ENCODE measurements at regions not wholly inside any gene's neighbourhood (a gene's known extent, or its start where the extent isn't known, plus 50 kb on each side); places are given as distances from the start of the nearest gene placed in this dataset.
A peak's percentile ranks its signal among the peaks of the same experiment; 100 is the strongest.
"Not testable (repeated sequence)": the region's sequence is repeated elsewhere in the genome, so short reads cannot be mapped to it uniquely, and the experiment has no call there.

DNA sequence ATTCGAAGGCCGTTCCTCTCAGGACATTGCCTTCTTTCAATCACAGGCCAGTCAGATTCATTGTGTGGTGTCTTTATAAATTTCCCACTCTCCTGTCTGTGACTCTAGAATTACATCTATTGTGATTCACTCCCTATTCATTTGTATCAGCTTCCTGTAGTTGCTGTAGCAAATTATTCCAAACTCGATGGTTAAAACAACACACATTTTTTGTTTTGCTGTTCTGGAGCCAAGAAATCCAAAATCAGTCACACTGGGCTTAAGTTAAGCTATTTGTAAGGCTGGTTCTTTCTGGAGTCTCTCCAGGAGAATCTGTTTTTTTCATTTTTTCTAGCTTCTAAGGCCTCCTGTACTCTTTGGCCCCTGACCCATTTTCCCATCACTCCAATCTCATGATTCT lies 1487.0 kb upstream of the SLC10A2 start:
- DNase-seq (ENCODE audit: low spot score) = peak; percentile 59

DNA sequence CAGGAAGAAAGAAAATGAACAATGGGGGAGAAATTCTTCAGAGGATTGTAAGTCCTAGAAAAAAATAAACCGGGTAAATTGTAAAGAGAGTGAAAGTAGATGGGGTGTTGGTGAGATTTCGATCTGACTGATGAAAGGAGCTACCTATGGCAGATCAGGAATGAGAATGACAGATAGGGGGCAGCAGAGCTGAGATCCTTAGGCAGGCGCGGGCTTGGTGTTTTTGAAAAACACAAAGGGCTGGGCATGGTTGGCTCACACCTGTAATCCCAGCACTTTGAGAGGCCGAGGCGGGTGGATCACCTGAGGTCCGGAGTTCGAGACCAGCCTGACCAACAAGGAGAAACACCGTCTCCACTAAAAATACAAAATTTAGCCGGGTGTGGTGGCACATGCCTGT lies 1468.6 kb upstream of the SLC10A2 start:
- no peak for DNase-seq (ENCODE audit: low spot score)

DNA sequence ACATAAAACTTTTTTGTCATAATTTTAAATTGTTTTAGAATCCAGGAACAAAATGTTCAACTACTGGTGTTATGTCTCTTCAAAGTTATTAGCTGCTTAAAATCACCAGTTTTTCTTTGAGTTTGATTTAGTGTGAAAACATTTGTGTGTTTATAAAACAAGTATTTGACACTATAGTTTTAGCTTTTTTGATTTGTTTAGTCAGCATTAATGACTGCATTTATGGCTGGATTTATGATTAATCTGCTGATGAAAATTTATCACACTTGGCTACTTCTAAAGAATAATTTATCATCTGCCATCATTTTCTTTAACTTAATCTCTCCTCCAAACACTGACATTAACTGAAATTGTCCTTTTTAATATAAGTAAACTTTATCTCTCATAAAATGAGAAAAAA lies 1465.9 kb upstream of the SLC10A2 start:
- no peak for DNase-seq (ENCODE audit: low spot score)

DNA sequence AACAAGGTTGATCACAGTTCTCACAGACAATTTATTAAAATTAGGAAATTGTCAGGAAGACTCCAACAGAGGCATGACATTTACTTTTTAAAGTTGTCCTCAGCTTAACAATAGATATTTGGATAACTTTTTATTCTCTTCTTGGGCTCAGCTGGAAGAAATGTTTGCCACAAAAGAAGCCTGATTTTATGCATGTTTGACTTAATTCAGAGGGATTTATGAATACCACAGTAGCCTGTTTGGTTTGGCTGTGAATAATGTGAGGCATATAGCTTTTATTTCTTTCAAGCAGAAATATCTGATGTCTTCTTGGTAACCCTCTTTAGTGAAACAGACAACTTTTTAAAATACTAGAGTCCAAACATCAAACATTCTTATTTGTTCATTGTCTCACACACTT lies 1464.5 kb upstream of the SLC10A2 start:
- no peak for DNase-seq (ENCODE audit: low spot score)

- DNase-seq (ENCODE audit: low spot score) = no peak
Measured at GRCh38 chr13:104526561-104526960, 1460.3 kb upstream of the SLC10A2 start.

DNA sequence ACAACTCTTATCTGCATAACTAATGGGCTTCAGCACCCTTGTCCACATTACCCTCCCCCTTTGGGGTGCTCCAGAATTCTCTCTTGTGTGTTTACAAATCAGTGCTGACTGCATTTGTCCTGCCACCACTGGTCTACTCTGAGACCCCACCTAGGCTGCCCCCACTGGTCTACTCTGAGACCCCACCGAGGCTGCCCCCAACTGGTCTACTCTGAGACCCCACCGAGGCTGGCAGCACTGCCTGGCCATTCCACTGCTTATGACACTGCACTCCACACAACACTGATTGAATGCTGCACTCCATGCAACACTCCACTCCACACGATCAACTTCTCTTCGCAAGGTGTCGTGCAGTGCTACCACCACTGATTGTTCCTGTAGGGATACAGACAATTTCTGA lies 1459.2 kb upstream of the SLC10A2 start:
- DNase-seq (ENCODE audit: low spot score) = no peak

DNA sequence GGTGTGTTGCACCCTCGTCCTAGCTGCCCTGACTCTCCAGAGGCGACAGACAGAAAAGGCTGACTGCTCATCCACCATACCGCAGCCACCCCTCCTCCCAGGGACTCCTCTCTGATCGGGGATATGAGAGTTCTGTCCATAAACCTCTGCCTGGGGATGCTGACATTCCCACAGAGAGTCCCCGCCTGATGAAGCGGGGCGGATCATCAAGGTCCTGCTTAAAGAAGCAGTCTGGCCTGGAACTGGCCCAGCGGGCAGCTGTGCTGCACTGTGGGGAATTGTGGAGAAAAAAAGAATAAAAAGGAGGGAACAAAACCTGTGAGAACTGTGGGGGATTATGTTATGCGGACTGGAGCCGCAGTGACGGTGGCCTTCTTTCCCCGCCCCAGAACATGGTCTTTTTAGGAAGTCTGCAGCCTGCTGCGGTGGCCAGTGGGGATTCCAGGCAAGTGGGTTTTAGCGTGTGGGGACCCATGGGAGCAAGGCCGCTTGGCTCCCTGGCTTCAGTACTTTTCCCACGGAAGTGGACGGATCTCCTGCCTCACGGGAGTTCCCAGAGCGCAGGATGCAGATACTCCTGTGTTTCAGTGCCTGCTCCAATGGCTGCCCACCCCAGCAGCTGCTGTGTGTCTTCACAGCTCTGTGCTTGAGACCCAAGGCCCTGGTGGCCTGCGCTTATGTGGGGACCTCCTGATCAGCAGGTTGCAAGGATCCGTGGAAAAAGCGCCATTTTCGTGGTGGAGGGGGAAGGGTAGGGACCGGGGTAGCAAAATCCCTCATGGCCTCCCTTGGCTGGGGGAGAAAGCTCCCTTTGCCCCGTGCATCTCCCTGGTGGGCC lies 1456.2 kb upstream of the SLC10A2 start:
- no peak for DNase-seq (ENCODE audit: low spot score)

GRCh38 chr13:104510422-104510821 lies 1444.2 kb upstream of the SLC10A2 start:
- no peak for DNase-seq (ENCODE audit: low spot score)

GRCh38 chr13:104493502-104493901 lies 1427.3 kb upstream of the SLC10A2 start:
- not testable (repeated sequence) for DNase-seq (ENCODE audit: low spot score)

GRCh38 chr13:104491916-104492315 lies 1425.7 kb upstream of the SLC10A2 start:
- DNase-seq (ENCODE audit: low spot score) = no peak

DNA sequence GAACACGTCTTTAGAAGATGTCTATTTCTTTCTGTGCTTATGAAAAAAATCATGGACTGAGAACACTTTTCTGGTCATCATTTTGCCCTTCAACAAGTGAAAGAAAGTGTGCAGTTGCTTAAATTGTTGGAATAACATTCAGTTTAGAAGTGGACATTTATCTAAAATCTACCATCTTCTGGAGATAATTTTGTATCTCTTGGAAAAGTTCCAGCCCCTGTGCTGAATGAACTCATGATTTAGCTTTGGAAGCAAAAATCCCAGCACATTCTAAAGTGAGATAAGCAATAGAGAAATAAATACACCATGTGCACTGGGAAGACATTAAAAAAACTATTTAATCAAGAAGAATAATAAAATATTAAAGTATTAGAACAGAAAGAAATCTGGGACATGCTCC lies 1420.8 kb upstream of the SLC10A2 start:
- no peak for DNase-seq (ENCODE audit: low spot score)

- no peak for DNase-seq (ENCODE audit: low spot score)
Measured at GRCh38 chr13:104485571-104485970, 1419.4 kb upstream of the SLC10A2 start.

GRCh38 chr13:104483631-104484030 lies 1417.4 kb upstream of the SLC10A2 start:
- DNase-seq (ENCODE audit: low spot score) = no peak

DNA sequence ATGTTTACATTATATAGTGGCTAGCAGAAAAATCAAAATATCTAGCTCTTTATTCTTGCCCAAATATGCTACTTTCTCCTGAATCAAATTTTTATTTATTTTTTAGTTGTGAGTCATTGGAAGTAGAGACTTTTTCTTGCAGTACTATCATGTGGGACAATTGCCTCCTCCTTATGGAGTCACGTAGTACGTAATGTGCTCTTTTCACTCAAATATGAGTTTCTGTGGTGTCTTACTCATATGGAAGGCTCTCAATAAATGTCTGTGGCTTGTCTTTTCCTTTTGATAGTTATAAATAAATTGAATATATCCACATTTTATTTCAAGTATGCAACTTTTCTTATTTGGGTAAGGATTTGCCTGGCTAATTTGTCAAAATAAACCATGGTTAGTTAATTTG lies 1411.0 kb upstream of the SLC10A2 start:
- DNase-seq (ENCODE audit: low spot score) = no peak

DNA sequence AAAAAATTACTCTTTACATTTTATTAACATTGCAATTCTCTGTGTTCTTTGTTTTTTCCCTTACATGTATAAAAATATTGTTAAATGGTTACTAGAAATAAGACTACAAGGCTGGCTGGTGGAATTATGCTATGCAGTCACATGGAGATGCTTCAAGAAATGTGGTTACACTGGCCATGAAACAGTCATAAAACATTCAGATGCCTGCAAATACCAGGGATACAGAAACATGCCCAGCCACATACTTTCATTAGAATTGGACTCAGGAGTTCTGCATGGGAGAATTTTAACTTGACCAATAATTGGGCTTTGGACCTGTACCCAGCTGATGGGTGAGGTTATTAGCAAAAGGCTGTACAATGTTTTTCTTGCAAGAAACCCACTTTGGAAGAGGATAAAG lies 1407.7 kb upstream of the SLC10A2 start:
- DNase-seq (ENCODE audit: low spot score) = peak; percentile 35

DNA sequence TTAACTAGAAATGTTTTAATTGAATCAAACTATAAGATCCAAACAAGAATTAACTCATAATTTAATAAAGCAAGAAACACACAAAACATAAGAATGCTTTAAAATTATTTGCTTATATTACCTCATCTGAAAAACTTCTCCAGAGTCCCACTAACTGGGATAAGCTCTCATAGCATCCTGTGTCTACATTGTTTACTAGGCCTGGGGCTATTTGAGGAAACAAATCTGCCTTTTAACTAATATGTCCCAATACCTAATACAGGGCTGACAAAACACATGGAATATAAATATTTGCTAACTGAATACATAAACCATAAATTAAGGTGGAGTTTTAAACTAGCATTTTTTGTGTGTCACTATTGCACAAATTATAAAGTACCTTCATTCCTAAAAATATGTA lies 1399.8 kb upstream of the SLC10A2 start:
- DNase-seq (ENCODE audit: low spot score) = no peak

DNA sequence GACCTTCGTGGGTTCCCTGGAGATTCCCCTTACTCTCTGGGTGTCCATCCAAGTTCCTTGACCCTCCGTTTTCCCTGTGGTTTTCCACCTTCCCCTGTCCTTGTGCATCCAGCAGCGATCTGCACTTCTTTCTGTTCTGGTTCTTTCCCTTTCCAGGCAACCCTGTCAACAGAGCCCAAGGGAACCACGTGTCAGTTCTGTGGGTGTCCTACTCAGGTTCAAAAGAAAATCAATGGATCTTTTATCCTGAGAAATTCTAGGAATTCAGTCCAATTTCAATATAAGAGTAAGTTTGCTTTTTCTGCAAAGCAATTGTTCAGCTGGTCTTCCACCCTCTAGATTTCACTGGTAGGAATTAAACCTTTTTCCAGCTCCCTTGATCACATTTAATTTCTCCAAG lies 1394.8 kb upstream of the SLC10A2 start:
- no peak for DNase-seq (ENCODE audit: low spot score)

DNA sequence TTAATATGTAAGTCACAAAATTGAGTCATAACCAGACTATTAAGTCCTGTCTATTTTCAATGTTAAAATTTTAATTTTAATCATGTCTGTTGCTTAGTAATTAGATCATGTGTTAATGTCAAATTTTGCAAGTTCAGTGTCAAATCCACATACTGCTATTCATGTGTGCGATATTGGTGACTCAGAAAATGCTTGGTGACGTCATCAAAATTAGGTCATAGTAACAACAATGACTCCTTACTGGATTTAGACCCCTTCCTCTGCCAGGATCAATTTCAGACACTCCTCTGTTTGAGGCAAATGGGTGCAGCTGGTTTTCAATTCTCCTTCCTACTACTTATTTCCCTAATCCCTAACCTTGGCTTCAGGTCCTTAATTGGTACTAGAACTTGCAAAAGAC lies 1394.3 kb upstream of the SLC10A2 start:
- peak; percentile 54 for DNase-seq (ENCODE audit: low spot score)

- no peak for DNase-seq (ENCODE audit: low spot score)
Measured at GRCh38 chr13:104450006-104450405, 1383.8 kb upstream of the SLC10A2 start.

GRCh38 chr13:104447348-104447747 lies 1381.1 kb upstream of the SLC10A2 start:
- DNase-seq (ENCODE audit: low spot score) = no peak

DNA sequence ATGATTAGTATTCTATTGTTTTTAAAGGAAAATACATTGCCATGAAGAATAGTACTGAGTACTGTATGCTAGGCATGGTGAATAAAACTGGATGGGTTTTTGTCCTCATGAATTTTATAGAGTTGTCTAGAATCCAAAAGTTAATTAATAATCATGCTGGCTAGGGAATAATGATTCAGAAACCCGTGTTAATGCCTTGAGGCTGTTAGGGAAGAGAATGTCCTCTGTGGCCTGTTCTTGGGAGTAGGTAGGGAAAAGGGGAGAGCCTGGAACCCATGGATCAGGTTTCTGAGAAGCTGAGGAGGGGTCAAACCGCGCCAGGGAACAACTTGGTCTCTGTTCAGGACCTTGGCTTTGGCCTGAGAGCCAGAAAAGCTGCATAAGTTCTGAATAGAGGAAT lies 1376.3 kb upstream of the SLC10A2 start:
- peak; percentile 67 for DNase-seq (ENCODE audit: low spot score)

DNA sequence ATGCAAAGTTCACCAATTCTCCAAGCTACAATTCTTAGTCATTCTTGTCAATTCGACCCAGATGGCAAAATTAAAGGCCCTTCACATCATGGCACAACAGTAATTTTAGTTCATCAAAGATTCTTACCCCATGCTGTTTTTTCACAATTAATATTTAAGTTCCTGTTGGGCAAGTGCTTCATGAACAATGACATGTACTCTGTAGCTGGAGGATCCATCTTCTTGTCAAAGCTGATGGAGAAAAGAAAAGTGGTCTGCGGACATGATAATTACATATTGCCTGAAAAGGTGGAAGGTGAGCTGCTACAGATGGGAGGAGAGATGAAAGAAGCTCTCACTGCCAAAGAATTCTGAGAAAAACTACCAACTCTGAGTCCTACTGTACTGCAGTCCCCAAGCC lies 1370.3 kb upstream of the SLC10A2 start:
- DNase-seq (ENCODE audit: low spot score) = no peak

DNA sequence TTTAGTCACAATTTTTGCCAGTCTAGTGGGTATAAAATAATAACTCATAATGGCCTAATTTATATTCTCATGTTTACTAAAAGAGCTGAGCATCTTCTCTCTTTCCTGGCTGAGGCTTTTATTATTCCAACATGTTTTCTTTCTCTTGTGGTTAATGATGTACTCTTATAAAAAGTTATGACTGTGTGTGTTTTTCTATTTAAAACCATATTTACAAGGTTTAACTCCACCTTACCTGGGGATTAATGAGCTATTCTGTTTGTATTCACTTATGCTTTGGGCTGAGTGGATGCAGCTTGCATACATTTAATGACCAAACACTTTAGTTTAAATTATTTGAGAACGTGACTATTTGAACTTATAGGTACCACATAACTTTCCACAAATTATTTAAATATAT lies 1365.7 kb upstream of the SLC10A2 start:
- no peak for DNase-seq (ENCODE audit: low spot score)

DNA sequence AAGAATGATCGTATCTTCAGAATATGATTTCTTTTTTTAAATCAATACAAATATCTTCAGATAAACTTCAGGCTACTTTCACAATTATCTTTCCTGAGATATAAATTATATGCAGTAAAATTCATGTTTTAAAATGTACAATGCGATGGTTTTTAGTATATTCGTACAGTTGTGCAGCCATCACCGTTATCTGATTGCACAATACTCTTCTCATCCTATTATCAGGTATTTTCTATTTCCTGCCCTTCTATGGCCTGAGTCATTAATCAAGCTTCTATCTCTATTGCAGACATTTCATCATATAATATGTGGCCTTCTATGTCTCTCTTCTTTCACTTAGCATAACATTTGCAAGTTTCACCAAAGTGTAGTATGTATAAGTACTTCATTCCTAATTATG lies 1360.2 kb upstream of the SLC10A2 start:
- no peak for DNase-seq (ENCODE audit: low spot score)

Measured in kidney tubule cell (primary cell).